ENCODE measurements at regions not wholly inside any gene's neighbourhood (a gene's known extent, or its start where the extent isn't known, plus 50 kb on each side); places are given as distances from the start of the nearest gene placed in this dataset.

DNA sequence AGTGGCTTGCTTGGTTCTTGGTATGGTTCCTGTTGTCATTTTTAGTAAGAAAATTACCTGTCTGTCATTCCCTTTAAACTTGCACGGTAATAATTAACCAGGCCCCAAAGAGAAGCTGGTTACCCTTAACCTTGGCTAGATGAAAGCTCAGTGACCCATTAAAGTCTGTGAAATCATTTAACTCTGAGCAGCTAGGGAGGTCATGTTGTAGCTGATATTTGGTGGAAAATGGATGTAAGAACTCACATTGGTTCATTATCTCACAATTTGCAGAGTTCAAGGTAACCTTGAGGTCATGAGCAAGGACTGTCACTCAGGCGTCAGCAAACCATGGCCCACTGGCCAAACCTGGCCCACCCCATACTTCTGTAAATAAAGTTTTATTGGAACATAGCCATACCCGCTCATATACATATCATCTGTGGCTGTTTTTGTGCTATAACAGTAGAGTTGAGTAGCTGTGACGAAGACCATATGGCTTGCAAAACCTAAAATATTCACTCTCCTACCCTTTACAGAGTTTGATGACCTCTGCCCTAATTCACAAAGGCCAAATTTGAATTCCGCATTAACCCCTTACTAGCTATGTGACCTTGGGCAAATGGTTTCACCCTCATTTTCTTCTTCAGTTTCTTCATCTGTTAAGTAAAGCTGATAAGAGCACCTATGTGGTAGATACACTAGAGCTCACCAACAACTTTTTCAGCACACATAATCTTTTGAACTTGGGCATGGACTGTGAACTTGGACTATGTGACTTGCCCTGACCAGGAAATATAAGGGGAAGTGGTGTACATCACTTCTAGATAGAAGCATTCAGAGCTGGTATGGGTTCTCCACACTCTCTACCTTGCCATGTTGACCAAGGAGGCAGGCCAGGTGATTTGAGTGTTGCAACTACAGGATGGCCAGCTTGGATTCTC, 61.5 kb upstream of the CPEB4 start:
- ATAC-seq, result no peak
- intact Hi-C loops (cut with DNase I), result no loop called here
- H3K27ac ChIP-seq, result no peak overlapping the region
- TF ChIP-seq POLR2A (IDR thresholded peaks at IDR 0.05), result no peak
- TF ChIP-seq, protein P1, sequence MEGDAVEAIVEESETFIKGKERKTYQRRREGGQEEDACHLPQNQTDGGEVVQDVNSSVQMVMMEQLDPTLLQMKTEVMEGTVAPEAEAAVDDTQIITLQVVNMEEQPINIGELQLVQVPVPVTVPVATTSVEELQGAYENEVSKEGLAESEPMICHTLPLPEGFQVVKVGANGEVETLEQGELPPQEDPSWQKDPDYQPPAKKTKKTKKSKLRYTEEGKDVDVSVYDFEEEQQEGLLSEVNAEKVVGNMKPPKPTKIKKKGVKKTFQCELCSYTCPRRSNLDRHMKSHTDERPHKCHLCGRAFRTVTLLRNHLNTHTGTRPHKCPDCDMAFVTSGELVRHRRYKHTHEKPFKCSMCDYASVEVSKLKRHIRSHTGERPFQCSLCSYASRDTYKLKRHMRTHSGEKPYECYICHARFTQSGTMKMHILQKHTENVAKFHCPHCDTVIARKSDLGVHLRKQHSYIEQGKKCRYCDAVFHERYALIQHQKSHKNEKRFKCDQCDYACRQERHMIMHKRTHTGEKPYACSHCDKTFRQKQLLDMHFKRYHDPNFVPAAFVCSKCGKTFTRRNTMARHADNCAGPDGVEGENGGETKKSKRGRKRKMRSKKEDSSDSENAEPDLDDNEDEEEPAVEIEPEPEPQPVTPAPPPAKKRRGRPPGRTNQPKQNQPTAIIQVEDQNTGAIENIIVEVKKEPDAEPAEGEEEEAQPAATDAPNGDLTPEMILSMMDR (IDR thresholded peaks at IDR 0.05), result no peak
- H3K36me3 ChIP-seq, result no peaks in the 10 kb centered on the region
- peaks cover 0 to 8% (median 0%) of the 10 kb centered on the region in 12 donors for H3K9me3 ChIP-seq
- no peaks in the 10 kb centered on the region for H3K27me3 ChIP-seq
- peaks cover 0 to 18% (median 0%) of the 10 kb centered on the region in 12 donors for H3K4me1 ChIP-seq
- WGBS, 4 donors, result 90 to 97% (median 92%) methylated on average over 5 of the region's 5 CpGs
- no peak overlapping the region for H3K4me3 ChIP-seq
- DNase-seq, result no peak

DNA sequence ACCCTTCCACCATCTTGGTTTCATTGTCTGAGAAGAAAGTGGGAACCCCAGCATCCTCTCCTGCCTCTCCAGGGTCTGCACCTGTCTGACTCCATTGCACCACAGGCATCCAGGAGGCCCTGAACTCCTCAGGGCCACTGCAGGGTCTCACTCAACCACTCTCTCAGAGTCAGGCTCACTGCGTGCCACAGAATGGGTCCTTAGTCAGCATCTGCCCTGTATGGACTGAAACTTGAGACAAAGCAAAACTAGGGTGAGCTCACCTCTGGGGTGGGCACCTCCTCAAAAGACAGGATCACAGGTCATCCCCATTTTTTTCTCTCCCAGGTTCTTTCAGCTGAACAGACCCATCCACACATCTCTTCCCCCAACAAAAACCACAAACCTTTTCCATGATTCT, 59.2 kb upstream of the CPEB4 start:
- H3K9me3 ChIP-seq, result peaks cover 0 to 8% (median 0%) of the 10 kb centered on the region in 12 donors
- H3K27ac ChIP-seq, result no peak overlapping the region
- ATAC-seq (no peak), DNase-seq (no peak)
- intact Hi-C loops (cut with DNase I), result no loop called here
- TF ChIP-seq, protein P1 (IDR thresholded peaks at IDR 0.05), result no peak
- no peak for TF ChIP-seq POLR2A (IDR thresholded peaks at IDR 0.05)
- H3K36me3 ChIP-seq, result no peaks in the 10 kb centered on the region
- no peaks in the 10 kb centered on the region for H3K27me3 ChIP-seq
- no peak overlapping the region for H3K4me3 ChIP-seq
- WGBS, 4 donors, result 89 to 100% (median 98%) methylated on average over 1 of the region's 1 CpG
- H3K4me1 ChIP-seq, result peaks cover 0 to 39% (median 0%) of the 10 kb centered on the region in 12 donors

DNA sequence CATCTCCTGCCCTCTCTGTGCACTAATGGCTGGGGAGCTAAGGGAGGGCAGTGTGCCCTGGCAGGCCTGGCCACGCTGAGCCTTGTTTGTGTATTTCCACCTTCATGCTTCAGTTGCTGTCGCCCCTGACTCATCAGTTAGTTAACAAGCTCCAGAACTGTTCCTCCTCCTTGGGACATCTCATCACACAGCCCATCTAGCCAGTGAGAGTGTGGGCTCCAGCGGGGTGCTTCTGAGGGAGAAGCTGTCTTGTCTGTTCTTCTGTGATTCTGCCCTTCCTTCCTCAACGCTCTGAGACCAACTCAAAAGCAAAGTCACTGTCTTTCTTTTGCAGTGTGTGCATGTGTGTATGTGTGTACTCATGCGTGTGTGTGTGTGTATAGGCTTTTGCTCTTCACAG, 58.3 kb upstream of the CPEB4 start:
- peaks cover 0 to 48% (median 0%) of the 10 kb centered on the region in 12 donors for H3K4me1 ChIP-seq
- ATAC-seq (no peak), DNase-seq (no peak)
- H3K4me3 ChIP-seq, result no peak overlapping the region
- no peaks in the 10 kb centered on the region for H3K27me3 ChIP-seq
- H3K27ac ChIP-seq, result no peak overlapping the region
- TF ChIP-seq, protein P1 (IDR thresholded peaks at IDR 0.05), result no peak
- TF ChIP-seq POLR2A (IDR thresholded peaks at IDR 0.05), result no peak
- WGBS, 4 donors, result 77 to 90% (median 86%) methylated on average over 3 to 5 of the region's 5 CpGs
- peaks cover 0 to 8% (median 0%) of the 10 kb centered on the region in 12 donors for H3K9me3 ChIP-seq
- H3K36me3 ChIP-seq, result no peaks in the 10 kb centered on the region
- intact Hi-C loops (cut with DNase I), result no loop called here

DNA sequence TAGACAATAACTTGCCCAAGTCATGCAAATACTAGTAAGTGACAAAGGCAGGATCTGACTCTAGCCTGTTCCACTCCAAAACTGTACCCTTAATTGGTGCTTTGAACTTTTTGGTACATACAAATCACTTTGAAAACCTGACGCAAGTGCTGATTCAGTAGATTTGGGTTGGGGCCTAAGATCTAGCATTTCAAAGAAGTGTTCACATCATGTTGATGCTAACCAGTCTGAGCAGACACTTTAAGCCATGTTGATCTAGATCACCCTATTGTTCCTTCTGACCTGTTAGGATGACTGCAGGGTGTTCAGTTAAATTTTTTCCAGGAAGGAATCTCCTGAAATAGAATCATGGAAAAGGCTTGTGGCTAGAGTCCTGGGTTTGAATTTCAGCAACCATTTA, 57.7 kb upstream of the CPEB4 start:
- ATAC-seq, result no peak
- Histone ChIP-seq H3K9me3 (peaks cover 0 to 8% (median 0%) of the 10 kb centered on the region in 12 donors), H3K4me1 (peaks cover 0 to 54% (median 0%) of the 10 kb centered on the region in 12 donors), H3K4me3 (no peak overlapping the region), H3K36me3 (no peaks in the 10 kb centered on the region), H3K27me3 (no peaks in the 10 kb centered on the region), H3K27ac (no peak overlapping the region)
- TF ChIP-seq, protein P1 (IDR thresholded peaks at IDR 0.05), result no peak
- TF ChIP-seq POLR2A (IDR thresholded peaks at IDR 0.05), result no peak
- intact Hi-C loops (cut with DNase I), result no loop called here
- DNase-seq, result no peak
- 83 to 93% (median 89%) methylated on average over 1 of the region's 1 CpG for WGBS, 4 donors

Measured in heart left ventricle (tissue), 16 donors.